Gastroesophageal sphincter (tissue), 4 donors: ENCODE measurements at regions not wholly inside any gene's neighbourhood (a gene's known extent, or its start where the extent isn't known, plus 50 kb on each side); places are given as distances from the start of the nearest gene placed in this dataset.

Source experiments
- ATAC-seq: fragments of 150-250 bp; one replicate; pipeline ENCODE4 v1.9.1; 2016; ENCODE audit warnings: mild to moderate bottlenecking, moderate library complexity
- H3K27ac ChIP-seq, 4 donors: fragments of 200-600 bp; sonication (generic) in 3 of 4; 1 replicate in 3 of 4; 2 replicates in 1 of 4; pipeline ENCODE4 v1.5.1; 2016 to 2019
- H3K27me3 ChIP-seq: fragments of 200-600 bp; sonication (generic); one replicate; pipeline ENCODE4 v1.5.1; 2019
- H3K36me3 ChIP-seq, 2 donors: fragments of 200-600 bp; sonication (generic); one replicate each; pipeline ENCODE4 v1.5.1; 2019; ENCODE audit warnings: control low read depth in 1 of 2
- H3K4me1 ChIP-seq, 3 donors: fragments of 200-600 bp; sonication (generic); 1 replicate in 2 of 3; 2 replicates in 1 of 3; pipeline ENCODE4 v1.5.1; 2016 to 2019; ENCODE audit warnings: control low read depth in 2 of 3
- H3K4me3 ChIP-seq, 2 donors: fragments of 200-600 bp; sonication (generic); one replicate each; pipeline ENCODE4 v1.5.1; 2019; ENCODE audit warnings: mild to moderate bottlenecking in 1 of 2, moderate library complexity in 1 of 2
- H3K9me3 ChIP-seq, 3 donors: fragments of 200-600 bp; sonication (generic); one replicate each; pipeline ENCODE4 v1.5.1; 2017 to 2019; ENCODE audit warnings: control low read depth in 2 of 3
- EP300 ChIP-seq: sonication (generic); formaldehyde crosslinking; IDR thresholded peaks from one replicate; pipeline ENCODE4 v1.6.1; 2017; ENCODE audit warnings: antibody characterized with exemption, mild to moderate bottlenecking
- POLR2A ChIP-seq, 2 donors: fragments of 450-650 bp; IDR thresholded peaks; one replicate each; pipeline ENCODE4 v1.6.1; 2017; ENCODE audit warnings: antibody characterized with exemption in 2 of 2, mild to moderate bottlenecking in 2 of 2, moderate library complexity in 1 of 2
- POLR2AphosphoS5 ChIP-seq: sonication (generic); formaldehyde crosslinking; IDR thresholded peaks from one replicate; pipeline ENCODE4 v1.6.1; 2017; ENCODE audit warnings: antibody characterized with exemption
- WGBS, 2 donors: methylation state at CpG; one replicate each; pipeline ENCODE4 v1.1.5; 2018; ENCODE audit warnings: low coverage in 1 of 2; 5-methylcytosine and 5-hydroxymethylcytosine counted together
- TF ChIP-seq, protein P1 (sequence below), 4 experiments: fragments of 200-600 bp in 2 of 4; fragments of 450-650 bp in 2 of 4; sonication (generic) in 1 of 4; IDR thresholded peaks; one replicate each; pipeline ENCODE4 v1.5.1; 2017 to 2019; ENCODE audit warnings: antibody characterized with exemption in 4 of 4, mild to moderate bottlenecking in 2 of 4, moderate library complexity in 2 of 4

DNA sequence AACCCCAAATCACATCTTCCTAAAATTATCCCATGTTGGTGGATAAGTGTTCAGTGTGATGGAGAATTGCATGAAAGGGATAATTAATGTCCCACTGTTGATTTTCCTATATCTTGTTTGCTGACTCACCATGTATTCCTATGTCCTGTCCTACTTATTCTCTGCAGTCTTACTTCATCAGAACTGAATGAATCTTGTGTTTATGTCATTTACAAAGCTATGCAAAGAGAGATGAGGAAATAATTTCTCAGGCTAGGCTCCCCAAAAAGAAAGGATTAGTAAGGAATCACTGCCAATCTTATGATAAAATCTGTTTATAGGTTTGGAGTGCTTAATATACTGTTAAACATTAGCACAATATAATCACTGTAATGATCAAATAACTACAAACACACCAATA lies 360.8 kb downstream of the CRPPA start:
- ATAC-seq, result no peak
- Histone ChIP-seq H3K36me3 (no peaks in the 10 kb centered on the region), H3K27me3 (no peaks in the 10 kb centered on the region), H3K4me1 (peaks cover 0 to 25% (median 5%) of the 10 kb centered on the region in 3 donors), H3K9me3 (no peaks in the 10 kb centered on the region), H3K4me3 (no peak overlapping the region), H3K27ac (no peak overlapping the region)
- TF ChIP-seq, protein P1, sequence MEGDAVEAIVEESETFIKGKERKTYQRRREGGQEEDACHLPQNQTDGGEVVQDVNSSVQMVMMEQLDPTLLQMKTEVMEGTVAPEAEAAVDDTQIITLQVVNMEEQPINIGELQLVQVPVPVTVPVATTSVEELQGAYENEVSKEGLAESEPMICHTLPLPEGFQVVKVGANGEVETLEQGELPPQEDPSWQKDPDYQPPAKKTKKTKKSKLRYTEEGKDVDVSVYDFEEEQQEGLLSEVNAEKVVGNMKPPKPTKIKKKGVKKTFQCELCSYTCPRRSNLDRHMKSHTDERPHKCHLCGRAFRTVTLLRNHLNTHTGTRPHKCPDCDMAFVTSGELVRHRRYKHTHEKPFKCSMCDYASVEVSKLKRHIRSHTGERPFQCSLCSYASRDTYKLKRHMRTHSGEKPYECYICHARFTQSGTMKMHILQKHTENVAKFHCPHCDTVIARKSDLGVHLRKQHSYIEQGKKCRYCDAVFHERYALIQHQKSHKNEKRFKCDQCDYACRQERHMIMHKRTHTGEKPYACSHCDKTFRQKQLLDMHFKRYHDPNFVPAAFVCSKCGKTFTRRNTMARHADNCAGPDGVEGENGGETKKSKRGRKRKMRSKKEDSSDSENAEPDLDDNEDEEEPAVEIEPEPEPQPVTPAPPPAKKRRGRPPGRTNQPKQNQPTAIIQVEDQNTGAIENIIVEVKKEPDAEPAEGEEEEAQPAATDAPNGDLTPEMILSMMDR (IDR thresholded peaks at IDR 0.05), result no peak
- no peak for TF ChIP-seq POLR2AphosphoS5
- TF ChIP-seq POLR2A (IDR thresholded peaks at IDR 0.05), result no peak
- TF ChIP-seq EP300, result no peak

DNA sequence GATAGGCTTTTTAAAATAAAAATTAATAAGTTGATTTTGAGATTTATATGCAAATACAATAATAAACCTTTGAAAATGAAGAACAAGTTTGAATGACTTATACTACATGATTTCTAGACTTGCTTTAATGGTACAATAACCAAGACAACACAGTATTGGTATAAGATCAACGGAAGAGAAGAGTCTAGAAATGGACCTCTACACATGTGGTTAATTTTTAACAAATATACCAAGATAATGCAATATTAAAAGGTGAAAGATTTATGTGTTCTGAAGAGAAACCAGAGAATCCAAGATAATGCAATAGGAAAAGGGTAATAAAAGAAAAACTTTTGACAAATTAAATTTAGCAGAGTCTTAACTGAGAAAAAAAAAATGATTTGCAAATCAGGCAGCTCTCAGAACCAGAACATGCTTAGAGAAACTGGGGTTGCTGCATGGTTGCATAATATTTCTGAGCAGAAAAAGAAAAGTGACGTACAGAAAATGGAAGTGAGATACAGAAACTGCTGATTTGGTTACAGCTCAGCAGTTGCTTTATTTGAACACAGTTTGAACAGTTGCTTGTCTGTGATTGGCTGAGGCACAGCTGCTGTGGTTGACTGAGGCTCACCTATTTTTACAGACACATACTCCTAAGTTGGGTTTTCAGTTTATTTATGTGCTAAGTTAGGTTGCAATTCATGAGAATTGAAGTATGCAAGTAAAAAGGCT lies 365.9 kb downstream of the CRPPA start:
- Histone ChIP-seq H3K27me3 (no peaks in the 10 kb centered on the region), H3K4me1 (no peaks in the 10 kb centered on the region), H3K36me3 (no peaks in the 10 kb centered on the region), H3K27ac (no peak overlapping the region), H3K9me3 (no peaks in the 10 kb centered on the region), H3K4me3 (no peak overlapping the region)
- 69 to 79% methylated on average over 2 of the region's 2 CpGs for WGBS, 2 donors
- TF ChIP-seq EP300 (no peak), POLR2AphosphoS5 (no peak), POLR2A (IDR thresholded peaks at IDR 0.05) (no peak)
- TF ChIP-seq, protein P1 (IDR thresholded peaks at IDR 0.05), result no peak
- no peak for ATAC-seq

DNA sequence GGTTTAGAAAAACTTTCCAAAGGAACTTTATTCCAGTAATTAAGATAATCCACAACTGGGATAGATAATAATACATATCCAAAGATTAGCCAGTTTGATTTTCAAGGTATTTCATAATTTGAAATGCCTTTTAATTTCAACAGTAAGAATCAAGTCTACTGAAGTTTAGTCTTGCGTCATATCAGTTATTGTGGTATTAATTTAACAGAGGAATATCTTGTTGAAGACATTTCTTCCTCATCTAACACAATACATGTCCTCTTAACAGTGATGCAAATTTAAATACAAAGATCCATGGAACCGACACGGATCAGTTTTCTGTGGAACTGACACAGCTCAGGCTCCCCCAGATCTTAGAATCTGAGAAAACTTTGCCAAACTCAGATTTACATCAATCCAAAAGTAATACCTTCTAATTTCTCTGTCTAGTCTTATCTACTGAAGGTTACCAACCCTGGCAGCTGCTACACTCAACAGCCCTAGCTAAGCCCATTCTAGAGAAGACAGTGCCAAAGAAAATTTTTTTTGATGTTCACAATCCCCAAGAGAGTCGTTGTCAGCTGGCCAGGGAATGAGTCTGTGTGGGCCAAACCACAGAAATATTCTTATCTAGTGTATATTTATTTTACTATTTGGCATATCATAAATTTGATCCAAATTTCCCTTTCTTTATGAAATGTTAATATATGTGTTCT lies 365.2 kb upstream of the MEOX2 start:
- Histone ChIP-seq H3K27me3 (no peaks in the 10 kb centered on the region), H3K4me1 (no peaks in the 10 kb centered on the region), H3K27ac (no peak overlapping the region), H3K36me3 (no peaks in the 10 kb centered on the region), H3K9me3 (no peaks in the 10 kb centered on the region), H3K4me3 (no peak overlapping the region)
- no peak for TF ChIP-seq POLR2AphosphoS5
- no peak for TF ChIP-seq POLR2A (IDR thresholded peaks at IDR 0.05)
- TF ChIP-seq, protein P1 (IDR thresholded peaks at IDR 0.05), result no peak
- TF ChIP-seq EP300, result no peak
- WGBS, 2 donors, result 63% methylated on average over 4 of the region's 4 CpGs
- no peak for ATAC-seq

DNA sequence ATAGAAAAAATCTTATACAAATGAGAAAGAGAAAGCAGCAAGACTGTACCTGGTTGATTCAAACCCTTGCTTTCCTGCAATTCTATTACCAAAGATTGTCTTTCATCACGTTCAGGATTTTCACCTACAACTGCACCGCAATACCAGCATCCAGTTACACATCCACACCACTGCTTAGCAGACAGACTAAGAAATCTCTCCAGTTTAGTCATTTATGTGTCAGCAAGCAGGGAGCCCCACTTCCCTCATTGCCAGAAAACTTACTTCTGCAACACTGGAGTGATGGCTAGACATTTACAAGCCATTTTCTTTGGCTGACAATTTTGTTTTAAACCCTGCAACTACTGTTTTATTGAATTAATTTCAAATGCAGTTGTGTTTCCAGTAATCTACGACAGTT lies 359.6 kb upstream of the MEOX2 start:
- no peak for ATAC-seq
- H3K4me3 ChIP-seq, result no peak overlapping the region
- no peaks in the 10 kb centered on the region for H3K4me1 ChIP-seq
- no peaks in the 10 kb centered on the region for H3K36me3 ChIP-seq
- 81 to 97% methylated on average over 3 of the region's 3 CpGs for WGBS, 2 donors
- H3K27ac ChIP-seq, result no peak overlapping the region
- no peak for TF ChIP-seq POLR2A (IDR thresholded peaks at IDR 0.05)
- no peak for TF ChIP-seq POLR2AphosphoS5
- no peak for TF ChIP-seq EP300
- TF ChIP-seq, protein P1 (IDR thresholded peaks at IDR 0.05), result no peak
- no peaks in the 10 kb centered on the region for H3K27me3 ChIP-seq
- H3K9me3 ChIP-seq, result no peaks in the 10 kb centered on the region

DNA sequence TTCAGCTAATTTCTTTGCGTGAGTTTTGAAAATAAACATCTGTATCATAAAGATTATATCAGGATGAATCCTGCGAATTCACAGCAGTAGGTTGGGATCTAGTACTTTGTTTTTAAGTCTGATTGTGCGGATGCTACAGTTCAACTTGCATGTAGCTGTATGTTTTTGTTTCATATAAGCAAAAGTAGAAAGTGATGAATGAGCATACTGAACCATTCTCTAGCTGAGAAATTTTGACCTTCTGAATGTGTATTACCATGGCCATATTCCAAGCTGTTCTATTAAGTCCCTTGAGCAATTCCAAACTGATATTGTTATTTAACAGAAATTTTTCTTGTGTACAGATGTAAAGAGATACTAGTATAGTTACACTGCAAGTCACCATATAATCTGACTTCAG lies 358.8 kb upstream of the MEOX2 start:
- Histone ChIP-seq H3K4me1 (no peaks in the 10 kb centered on the region), H3K27ac (no peak overlapping the region), H3K9me3 (no peaks in the 10 kb centered on the region), H3K36me3 (no peaks in the 10 kb centered on the region), H3K4me3 (no peak overlapping the region), H3K27me3 (no peaks in the 10 kb centered on the region)
- TF ChIP-seq POLR2A (IDR thresholded peaks at IDR 0.05) (no peak), POLR2AphosphoS5 (no peak)
- TF ChIP-seq, protein P1 (IDR thresholded peaks at IDR 0.05), result no peak
- WGBS, 2 donors, result 35 to 88% methylated on average over 3 of the region's 3 CpGs
- ATAC-seq, result no peak
